ENCODE measurements at regions not wholly inside any gene's neighbourhood (a gene's known extent, or its start where the extent isn't known, plus 50 kb on each side); places are given as distances from the start of the nearest gene placed in this dataset.
"Not testable (repeated sequence)": the region's sequence is repeated elsewhere in the genome, so short reads cannot be mapped to it uniquely, and the experiment has no call there.

DNA sequence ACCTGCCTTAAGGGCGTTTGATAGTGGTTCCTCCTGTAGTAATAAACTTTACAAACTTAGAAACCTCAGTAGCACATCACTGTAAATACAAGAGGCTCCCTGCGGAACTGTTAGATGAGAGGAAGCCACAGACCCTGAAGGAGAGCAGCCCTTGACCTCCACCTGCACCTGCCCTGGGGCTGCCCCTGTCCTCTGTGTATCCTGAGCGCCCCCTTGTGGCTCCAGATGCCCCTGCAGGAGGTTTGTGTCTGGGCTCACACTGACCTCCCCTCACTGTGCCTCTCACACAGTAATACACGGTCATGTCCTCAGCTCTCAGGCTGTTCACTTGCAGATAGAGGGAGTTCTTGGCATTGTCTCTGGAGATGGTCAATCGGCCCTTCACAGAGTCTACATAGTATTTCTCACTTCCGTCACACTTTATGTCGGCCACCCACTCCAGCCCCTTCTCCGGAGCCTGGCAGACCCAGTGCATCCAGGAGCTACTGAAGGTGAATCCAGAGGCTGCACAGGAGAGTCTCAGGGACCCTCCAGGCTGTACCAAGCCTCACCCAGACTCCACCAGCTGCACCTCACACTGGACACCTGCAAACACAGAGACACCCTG is 1059.8 kb downstream of the TMEM121 start:
- H3K4me3 ChIP-seq (ENCODE audit: low read depth, low read length): no peak overlapping the region
- TF ChIP-seq, protein P1, sequence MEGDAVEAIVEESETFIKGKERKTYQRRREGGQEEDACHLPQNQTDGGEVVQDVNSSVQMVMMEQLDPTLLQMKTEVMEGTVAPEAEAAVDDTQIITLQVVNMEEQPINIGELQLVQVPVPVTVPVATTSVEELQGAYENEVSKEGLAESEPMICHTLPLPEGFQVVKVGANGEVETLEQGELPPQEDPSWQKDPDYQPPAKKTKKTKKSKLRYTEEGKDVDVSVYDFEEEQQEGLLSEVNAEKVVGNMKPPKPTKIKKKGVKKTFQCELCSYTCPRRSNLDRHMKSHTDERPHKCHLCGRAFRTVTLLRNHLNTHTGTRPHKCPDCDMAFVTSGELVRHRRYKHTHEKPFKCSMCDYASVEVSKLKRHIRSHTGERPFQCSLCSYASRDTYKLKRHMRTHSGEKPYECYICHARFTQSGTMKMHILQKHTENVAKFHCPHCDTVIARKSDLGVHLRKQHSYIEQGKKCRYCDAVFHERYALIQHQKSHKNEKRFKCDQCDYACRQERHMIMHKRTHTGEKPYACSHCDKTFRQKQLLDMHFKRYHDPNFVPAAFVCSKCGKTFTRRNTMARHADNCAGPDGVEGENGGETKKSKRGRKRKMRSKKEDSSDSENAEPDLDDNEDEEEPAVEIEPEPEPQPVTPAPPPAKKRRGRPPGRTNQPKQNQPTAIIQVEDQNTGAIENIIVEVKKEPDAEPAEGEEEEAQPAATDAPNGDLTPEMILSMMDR (IDR thresholded peaks at IDR 0.05; ENCODE audit: insufficient read depth, low read depth, low read length): no peak
- DNase-seq (ENCODE audit: low read depth): no peak

DNA sequence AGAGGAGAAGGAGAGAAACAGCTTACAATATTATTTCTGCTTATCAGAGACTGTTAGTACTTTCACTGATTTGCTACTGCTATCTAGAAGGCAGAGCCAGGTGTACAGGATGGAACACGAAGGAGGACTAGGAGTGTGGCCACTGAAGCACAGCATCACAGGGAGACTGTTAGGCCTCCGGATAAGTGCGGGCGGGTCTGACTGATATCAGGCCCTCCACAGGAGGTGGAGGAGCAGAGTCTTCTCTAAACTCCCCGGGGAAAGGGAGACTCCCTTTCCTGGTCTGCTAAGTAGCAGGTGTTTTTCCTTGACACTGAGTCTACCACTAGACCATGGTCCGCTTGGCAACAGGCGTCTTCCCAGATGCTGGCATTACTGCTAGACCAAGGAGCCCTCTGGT is 1065.2 kb downstream of the TMEM121 start:
- not testable (repeated sequence) for DNase-seq (ENCODE audit: low read depth); H3K4me3 ChIP-seq (ENCODE audit: low read depth, low read length)

DNA sequence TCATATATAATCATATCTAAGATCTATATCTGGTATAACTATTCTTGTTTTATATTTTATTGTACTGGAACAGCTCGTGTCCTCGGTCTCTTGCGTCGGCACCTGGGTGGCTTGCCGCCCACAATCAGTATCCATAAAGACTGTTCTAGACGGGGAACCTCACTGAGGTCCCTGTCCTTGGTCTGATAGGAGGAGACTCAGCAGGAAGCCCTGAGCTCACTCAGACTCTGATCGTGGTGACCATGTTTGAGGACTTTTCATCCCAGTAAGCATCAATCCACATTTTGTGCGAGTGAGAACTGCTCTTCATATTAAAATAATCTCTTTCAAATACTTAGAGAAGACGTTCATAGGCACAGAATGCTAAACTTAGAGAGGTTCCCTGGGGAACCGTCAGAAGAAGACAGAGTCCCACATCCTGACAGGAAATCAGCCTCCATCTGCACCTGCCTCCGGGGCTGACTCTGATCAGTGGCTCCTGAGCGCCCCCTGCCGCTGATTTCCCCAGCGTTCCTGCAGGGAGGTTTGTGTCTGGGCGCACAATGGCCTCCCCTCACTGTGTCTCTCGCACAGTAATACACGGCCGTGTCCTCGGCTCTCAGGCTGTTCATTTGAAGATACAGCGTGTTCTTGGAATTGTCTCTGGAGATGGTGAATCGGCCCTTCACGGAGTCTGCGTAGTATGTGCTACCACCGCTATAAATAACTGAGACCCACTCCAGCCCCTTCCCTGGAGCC is 1065.9 kb downstream of the TMEM121 start:
- not testable (repeated sequence) for DNase-seq (ENCODE audit: low read depth); H3K4me3 ChIP-seq (ENCODE audit: low read depth, low read length)

DNA sequence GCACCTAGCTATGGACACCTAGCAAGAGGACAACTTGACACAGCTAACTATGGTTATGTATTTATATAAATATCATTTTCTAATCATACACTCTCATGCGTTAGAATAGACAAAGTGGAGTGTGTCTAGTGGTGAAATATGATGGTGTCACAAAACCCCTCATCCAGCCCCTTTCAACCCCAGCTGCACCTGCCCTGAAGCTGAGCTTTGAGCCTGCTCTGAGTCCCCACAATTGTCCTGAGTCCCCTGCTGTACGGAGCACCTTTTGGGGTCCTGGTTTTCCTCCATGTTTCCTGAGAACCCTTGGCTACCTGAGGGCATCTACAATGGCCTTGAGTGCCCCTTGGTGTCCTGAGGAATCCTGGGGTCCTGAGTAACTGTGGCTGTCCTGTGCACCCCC is 1072.8 kb downstream of the TMEM121 start:
- no peak overlapping the region for H3K4me3 ChIP-seq (ENCODE audit: low read depth, low read length)
- TF ChIP-seq, protein P1 (IDR thresholded peaks at IDR 0.05; ENCODE audit: insufficient read depth, low read depth, low read length): no peak
- DNase-seq (ENCODE audit: low read depth): no peak

DNA sequence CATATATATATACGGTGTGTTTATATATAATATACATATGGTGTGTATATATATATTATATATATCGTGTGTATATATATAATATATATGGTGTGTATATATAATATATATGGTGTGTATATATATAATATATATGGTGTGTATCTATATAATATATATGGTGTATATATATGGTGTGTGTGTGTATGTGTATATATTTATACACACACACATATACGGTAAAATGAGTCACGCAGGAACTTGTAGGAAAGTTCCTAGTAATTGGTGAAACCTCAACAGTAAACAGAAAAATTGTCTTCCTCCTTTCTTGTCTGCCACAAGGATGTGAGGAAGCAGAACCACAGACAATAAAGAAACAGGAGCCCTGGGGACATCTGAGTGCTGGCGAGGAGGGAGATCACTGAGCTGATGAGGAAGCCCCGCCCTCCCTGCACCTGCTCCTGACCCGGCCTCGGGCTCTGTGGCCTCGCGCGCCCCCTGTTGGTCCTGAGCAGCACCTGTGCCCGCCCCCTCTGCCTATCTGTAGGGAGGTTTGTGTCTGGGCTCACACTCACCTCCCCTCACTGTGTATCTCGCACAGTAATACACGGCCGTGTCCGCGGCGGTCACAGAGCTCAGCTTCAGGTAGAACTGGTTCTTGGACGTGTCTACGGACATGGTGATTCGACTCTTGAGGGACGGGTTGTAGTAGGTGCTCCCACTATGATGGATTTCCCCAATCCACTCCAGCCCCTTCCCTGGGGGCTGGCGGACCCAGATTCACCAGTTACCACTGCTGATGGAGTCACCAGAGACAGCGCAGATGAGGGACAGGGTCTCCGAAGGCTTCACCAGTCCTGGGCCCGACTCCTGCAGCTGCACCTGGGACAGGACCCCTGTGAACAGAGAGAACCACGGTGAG is 1079.4 kb downstream of the TMEM121 start:
- H3K4me3 ChIP-seq (ENCODE audit: low read depth, low read length): no peak overlapping the region
- DNase-seq (ENCODE audit: low read depth): no peak
- TF ChIP-seq, protein P1 (IDR thresholded peaks at IDR 0.05; ENCODE audit: insufficient read depth, low read depth, low read length): no peak

DNA sequence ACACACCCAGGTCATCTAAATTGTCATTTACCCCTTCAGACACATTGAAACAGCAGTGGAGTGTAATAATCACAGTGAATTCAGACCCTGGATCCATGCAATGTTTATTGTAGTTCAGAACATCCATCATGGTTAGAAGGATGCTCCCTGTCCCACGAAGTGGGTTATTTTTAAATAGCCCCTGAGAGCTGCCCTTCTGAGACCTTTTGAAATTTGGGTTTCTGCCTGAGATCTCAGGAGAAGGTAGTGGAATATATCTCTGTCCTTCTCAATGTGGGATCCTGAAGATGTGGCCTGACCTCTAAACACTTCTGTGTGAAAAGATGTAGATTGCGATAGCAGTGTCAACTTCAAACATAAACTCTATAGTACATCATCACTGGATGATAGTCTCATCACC is 1080.6 kb downstream of the TMEM121 start:
- TF ChIP-seq, protein P1 (IDR thresholded peaks at IDR 0.05; ENCODE audit: insufficient read depth, low read depth, low read length): no peak

DNA sequence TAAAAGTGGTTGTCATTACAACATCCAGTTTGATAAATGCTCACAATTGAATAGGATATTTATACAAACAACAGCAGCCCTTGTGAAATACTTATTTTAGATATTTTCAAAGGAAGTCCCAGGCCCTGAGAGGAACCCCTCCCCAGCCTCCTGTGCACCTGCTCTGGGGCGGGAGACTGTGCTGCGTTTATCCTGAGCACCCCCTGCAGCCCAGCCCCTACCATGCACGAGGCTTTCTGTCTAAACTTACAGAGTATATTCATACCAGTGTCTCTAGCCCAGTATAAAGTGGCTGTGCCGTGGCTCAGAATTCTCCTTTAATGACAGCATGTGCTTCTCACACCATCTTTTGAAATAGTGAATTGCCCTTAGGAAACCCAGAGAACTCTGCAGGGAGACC is 1084.3 kb downstream of the TMEM121 start:
- TF ChIP-seq, protein P1 (IDR thresholded peaks at IDR 0.05; ENCODE audit: insufficient read depth, low read depth, low read length): no peak
- DNase-seq (ENCODE audit: low read depth): no peak

More for the DNA sequence above, 1080.6 kb downstream of the TMEM121 start:
- no peak overlapping the region for H3K4me3 ChIP-seq (ENCODE audit: low read depth, low read length)
- no peak for DNase-seq (ENCODE audit: low read depth)

More for the DNA sequence above, 1084.3 kb downstream of the TMEM121 start:
- H3K4me3 ChIP-seq (ENCODE audit: low read depth, low read length): no peak overlapping the region

All from fibroblast of villous mesenchyme (primary cell).